ENCODE measurements at regions not wholly inside any gene's neighbourhood (a gene's known extent, or its start where the extent isn't known, plus 50 kb on each side); places are given as distances from the start of the nearest gene placed in this dataset.

DNA sequence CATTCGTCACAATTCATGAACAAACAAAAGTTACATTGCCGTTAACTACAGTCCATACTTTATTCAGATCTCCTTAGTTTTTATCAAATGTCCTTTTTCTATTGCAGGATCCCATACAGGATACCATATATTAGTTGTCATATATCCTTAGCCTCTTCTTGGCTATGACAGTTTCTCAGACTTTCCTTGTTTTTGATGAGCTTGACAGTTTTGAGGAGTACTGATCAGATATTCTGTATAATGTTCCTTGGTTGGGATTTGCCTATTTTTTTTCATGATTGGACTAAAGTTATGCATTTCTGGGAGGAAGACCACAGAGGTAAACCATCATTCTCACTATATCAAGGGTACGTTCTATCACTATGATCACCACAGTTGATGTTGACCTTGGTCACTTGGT is 1627.4 kb upstream of the C9orf72 start:
- no TSS peak for BruUV-seq (replicated peaks)
- DNase-seq (ENCODE audit: extremely low read depth in 1 of 4, low spot score in 3 of 4) (no peak), FAIRE-seq (no peak), ATAC-seq (no peak)
- Histone ChIP-seq H3K36me3 (ENCODE audit: control insufficient read depth, insufficient read depth, low read length) (no peaks in the 10 kb centered on the region), H4K20me1 (replicated peaks; ENCODE audit: control insufficient read depth, insufficient read depth, low read length) (no peaks in the 10 kb centered on the region), H3K9me3 (replicated peaks; ENCODE audit: control insufficient read depth, insufficient read depth, low read depth, low read length) (no peaks in the 10 kb centered on the region), H3K79me2 (ENCODE audit: control insufficient read depth, insufficient read depth, low read length) (no peaks in the 10 kb centered on the region), H2AFZ (ENCODE audit: low read depth, low read length) (no peak overlapping the region), H3K4me1 (replicated peaks in 1 of 2; ENCODE audit: control insufficient read depth in 2 of 2, insufficient read depth in 2 of 2, low read length in 2 of 2) (no peaks in the 10 kb centered on the region), H3K27ac (ENCODE audit: extremely low read depth, low read depth, low read length) (no peak overlapping the region), H3K4me3 (no peak overlapping the region), H3K9ac (ENCODE audit: insufficient read depth in 1 of 2, low read depth in 2 of 2, low read length in 2 of 2) (no peak overlapping the region), H3K27me3 (ENCODE audit: control insufficient read depth in 2 of 2, insufficient read depth in 2 of 2, low read length in 2 of 2) (no peaks in the 10 kb centered on the region), H3K9me1 (ENCODE audit: control insufficient read depth, insufficient read depth, low read length) (no peaks in the 10 kb centered on the region), H3K4me2 (ENCODE audit: insufficient read depth, low read length) (no peak overlapping the region)
- TF ChIP-seq NBN (IDR thresholded peaks at IDR 0.05; ENCODE audit: low read depth) = no peak
- no peak for TF ChIP-seq POLR3G (IDR thresholded peaks at IDR 0.05; ENCODE audit: extremely low read depth, insufficient read length, insufficient replicate concordance)
- TF ChIP-seq, protein P1, sequence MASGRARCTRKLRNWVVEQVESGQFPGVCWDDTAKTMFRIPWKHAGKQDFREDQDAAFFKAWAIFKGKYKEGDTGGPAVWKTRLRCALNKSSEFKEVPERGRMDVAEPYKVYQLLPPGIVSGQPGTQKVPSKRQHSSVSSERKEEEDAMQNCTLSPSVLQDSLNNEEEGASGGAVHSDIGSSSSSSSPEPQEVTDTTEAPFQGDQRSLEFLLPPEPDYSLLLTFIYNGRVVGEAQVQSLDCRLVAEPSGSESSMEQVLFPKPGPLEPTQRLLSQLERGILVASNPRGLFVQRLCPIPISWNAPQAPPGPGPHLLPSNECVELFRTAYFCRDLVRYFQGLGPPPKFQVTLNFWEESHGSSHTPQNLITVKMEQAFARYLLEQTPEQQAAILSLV (tag; IDR thresholded peaks at IDR 0.05) = no peak
- TF ChIP-seq, protein P2, sequence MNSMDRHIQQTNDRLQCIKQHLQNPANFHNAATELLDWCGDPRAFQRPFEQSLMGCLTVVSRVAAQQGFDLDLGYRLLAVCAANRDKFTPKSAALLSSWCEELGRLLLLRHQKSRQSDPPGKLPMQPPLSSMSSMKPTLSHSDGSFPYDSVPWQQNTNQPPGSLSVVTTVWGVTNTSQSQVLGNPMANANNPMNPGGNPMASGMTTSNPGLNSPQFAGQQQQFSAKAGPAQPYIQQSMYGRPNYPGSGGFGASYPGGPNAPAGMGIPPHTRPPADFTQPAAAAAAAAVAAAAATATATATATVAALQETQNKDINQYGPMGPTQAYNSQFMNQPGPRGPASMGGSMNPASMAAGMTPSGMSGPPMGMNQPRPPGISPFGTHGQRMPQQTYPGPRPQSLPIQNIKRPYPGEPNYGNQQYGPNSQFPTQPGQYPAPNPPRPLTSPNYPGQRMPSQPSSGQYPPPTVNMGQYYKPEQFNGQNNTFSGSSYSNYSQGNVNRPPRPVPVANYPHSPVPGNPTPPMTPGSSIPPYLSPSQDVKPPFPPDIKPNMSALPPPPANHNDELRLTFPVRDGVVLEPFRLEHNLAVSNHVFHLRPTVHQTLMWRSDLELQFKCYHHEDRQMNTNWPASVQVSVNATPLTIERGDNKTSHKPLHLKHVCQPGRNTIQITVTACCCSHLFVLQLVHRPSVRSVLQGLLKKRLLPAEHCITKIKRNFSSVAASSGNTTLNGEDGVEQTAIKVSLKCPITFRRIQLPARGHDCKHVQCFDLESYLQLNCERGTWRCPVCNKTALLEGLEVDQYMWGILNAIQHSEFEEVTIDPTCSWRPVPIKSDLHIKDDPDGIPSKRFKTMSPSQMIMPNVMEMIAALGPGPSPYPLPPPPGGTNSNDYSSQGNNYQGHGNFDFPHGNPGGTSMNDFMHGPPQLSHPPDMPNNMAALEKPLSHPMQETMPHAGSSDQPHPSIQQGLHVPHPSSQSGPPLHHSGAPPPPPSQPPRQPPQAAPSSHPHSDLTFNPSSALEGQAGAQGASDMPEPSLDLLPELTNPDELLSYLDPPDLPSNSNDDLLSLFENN (IDR thresholded peaks at IDR 0.05; ENCODE audit: low read depth in 2 of 2, low read length in 2 of 2) = no peak
- TF ChIP-seq RNF2 (IDR thresholded peaks at IDR 0.05) = no peak
- TF ChIP-seq SRSF9 (IDR thresholded peaks at IDR 0.05; ENCODE audit: borderline replicate concordance, low read depth, low read length) = no peak
- TF ChIP-seq, protein P3, sequence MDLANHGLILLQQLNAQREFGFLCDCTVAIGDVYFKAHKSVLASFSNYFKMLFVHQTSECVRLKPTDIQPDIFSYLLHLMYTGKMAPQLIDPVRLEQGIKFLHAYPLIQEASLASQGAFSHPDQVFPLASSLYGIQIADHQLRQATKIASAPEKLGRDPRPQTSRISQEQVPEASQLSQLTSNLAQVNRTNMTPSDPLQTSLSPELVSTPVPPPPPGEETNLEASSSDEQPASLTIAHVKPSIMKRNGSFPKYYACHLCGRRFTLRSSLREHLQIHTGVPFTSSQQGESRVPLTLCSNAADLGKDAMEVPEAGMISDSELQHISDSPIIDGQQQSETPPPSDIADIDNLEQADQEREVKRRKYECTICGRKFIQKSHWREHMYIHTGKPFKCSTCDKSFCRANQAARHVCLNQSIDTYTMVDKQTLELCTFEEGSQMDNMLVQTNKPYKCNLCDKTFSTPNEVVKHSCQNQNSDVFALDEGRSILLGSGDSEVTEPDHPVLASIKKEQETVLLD (IDR thresholded peaks at IDR 0.05) = no peak
- TF ChIP-seq ZNF232 (CRISPR knock-in tag; IDR thresholded peaks at IDR 0.05) = no peak
- TF ChIP-seq KDM4B (IDR thresholded peaks at IDR 0.05; ENCODE audit: borderline replicate concordance in 2 of 2, low read depth in 1 of 2) = no peak
- no peak for TF ChIP-seq CEBPB (tag; IDR thresholded peaks at IDR 0.05)
- TF ChIP-seq ZNF212 (CRISPR knock-in tag; IDR thresholded peaks at IDR 0.05) = no peak
- in situ Hi-C loops (cut with MboI) (no loop called here), intact Hi-C loops (cut with micrococcal nuclease) (no loop called here)
- ChIA-PET POLR2A (no interaction called here), CTCF (ENCODE audit: low intra/inter-chr PET ratio) (no interaction called here)
- no CpG with 5 or more reads among the region's 3 CpGs for WGBS (ENCODE audit: insufficient coverage, low coverage, missing lambda C conversion rate)

All from K562 (cell line).